ENCODE measurements at regions not wholly inside any gene's neighbourhood (a gene's known extent, or its start where the extent isn't known, plus 50 kb on each side); places are given as distances from the start of the nearest gene placed in this dataset.
"Not testable (repeated sequence)": the region's sequence is repeated elsewhere in the genome, so short reads cannot be mapped to it uniquely, and the experiment has no call there.

GRCh38 chr9:66063822-66064221 is 326.9 kb downstream of the FOXD4L4 start:
- not testable (repeated sequence) for TF ChIP-seq CTCF (IDR thresholded peaks at IDR 0.05); EZH2 (IDR thresholded peaks at IDR 0.05; ENCODE audit: borderline replicate concordance, insufficient read depth, low read depth, low read length, poor library complexity, severe bottlenecking)

All from B cell (primary cell).